Activated naive CD4-positive, alpha-beta T cell treated with anti-CD3 and anti-CD28 coated beads for 36 hours (primary cell): ENCODE measurements at regions not wholly inside any gene's neighbourhood (a gene's known extent, or its start where the extent isn't known, plus 50 kb on each side); places are given as distances from the start of the nearest gene placed in this dataset.

ENCODE experiments used
- CTCF ChIA-PET: fragments of 350-600 bp; sonication (Branson Sonifier 250); formaldehyde crosslinking; loops from one replicate; lab custom pipeline; 2021; ENCODE audit warnings: antibody characterized with exemption; lab: Charles Lee
- DNase-seq: peaks from one replicate; pipeline ENCODE4 v3.0.0-alpha.2; 2020
- H3K27ac Mint-ChIP-seq: one replicate; pipeline ENCODE4 v1.8.0; 2021; ENCODE audit warnings: mild to moderate bottlenecking, mixed read lengths
- H3K27me3 Mint-ChIP-seq: one replicate; pipeline ENCODE4 v1.8.0; 2021; ENCODE audit warnings: low read depth, mixed read lengths
- H3K36me3 Mint-ChIP-seq: one replicate; pipeline ENCODE4 v1.8.0; 2021; ENCODE audit warnings: low read depth, mixed read lengths
- H3K4me1 Mint-ChIP-seq: one replicate; pipeline ENCODE4 v1.8.0; 2021; ENCODE audit warnings: low read depth, mixed read lengths
- H3K4me3 Mint-ChIP-seq: one replicate; pipeline ENCODE4 v1.8.0; 2021; ENCODE audit warnings: mild to moderate bottlenecking, moderate library complexity, mixed read lengths
- H3K9me3 Mint-ChIP-seq: one replicate; pipeline ENCODE4 v1.8.0; 2021; ENCODE audit warnings: mixed read lengths
- intact Hi-C: fragments of 100-400 bp; cut with micrococcal nuclease; formaldehyde crosslinking; loops from one replicate; pipeline ENCODE4 v1.15.1; 2023

DNA sequence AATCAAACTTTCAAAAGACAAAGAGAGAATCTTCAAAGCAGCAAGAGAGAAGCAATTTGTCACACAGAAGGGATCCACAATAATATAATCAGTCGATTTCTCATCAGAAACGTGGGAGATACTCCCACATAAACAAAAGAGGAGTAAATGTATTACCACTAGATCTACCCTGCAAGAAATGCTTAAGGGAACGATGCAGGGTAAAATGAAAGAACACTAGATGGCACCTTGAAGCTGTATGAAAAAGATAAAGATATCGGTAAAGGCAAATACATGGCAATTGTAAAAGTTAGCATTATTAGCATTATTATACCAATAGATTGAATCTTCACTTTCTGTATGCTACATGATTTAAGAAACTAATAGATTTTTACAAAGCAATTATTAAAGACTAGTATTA is 677.0 kb downstream of the SUCLG1 start:
- Mint-ChIP-seq H3K36me3 (no peaks in the 10 kb centered on the region), H3K4me3 (no peak overlapping the region), H3K4me1 (no peaks in the 10 kb centered on the region), H3K27me3 (no peaks in the 10 kb centered on the region), H3K27ac (no peak overlapping the region), H3K9me3 (peaks cover 6% of the 10 kb centered on the region)
- DNase-seq = no peak
- CTCF ChIA-PET = interaction anchor here (0.7 kb wide), 1 partner anchor 86 kb away, joined by 3 read pairs; no protein-coding TSS in a partner anchor
- intact Hi-C loops = no loop called here

DNA sequence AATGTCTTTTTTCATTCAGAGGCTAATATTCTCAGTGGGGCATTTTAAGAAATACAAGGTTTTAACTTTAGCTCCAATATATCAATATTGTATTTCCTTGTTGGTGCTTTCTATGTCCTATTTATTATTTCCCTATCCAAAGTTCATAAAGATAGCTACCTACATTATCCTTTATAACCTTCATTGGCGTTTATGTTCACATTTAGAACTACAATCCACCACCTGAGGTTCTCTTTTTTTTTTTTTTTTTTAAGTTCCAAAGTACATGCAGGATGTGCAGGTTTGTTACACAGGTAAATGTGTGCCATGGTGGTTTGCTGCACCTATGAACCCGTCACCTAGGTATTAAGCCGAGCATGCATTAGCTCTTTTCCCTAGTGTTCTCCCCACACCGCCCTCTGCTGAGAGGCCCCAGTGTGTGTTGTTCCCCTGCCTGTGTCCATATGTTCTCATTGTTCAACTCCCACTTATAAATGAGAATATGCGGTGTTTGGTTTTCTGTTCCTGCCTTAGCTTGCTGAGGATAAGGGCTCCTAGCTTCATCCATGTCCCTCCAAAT is 694.6 kb downstream of the SUCLG1 start:
- CTCF ChIA-PET = interaction anchor here (0.6 kb wide), 1 partner anchor 806 kb away, joined by 4 read pairs; no protein-coding TSS in a partner anchor
- no peaks in the 10 kb centered on the region for H3K4me1 Mint-ChIP-seq
- no peak for DNase-seq
- peaks cover 16% of the 10 kb centered on the region for H3K9me3 Mint-ChIP-seq
- H3K36me3 Mint-ChIP-seq = peaks cover 4% of the 10 kb centered on the region
- no peak overlapping the region for H3K27ac Mint-ChIP-seq
- intact Hi-C loops = no loop called here
- H3K27me3 Mint-ChIP-seq = no peaks in the 10 kb centered on the region
- no peak overlapping the region for H3K4me3 Mint-ChIP-seq

DNA sequence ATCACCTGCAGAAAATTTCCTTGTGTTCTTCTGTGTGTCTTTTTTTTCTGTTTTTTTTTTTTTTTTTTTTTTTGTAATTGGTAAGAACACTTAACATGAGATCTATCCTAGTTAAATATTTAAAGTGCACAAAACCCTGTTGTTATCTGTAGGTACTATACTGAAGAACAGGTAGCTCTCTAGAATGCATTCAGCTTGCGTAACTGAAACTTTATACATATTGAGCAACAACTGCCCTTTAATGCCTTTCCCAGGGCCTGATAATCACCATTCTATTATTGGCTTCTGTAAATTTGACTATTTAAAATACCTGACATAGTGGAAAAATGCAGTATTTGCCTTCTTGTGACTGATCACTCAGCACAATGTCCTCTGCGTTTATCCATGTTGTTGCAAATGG is 701.8 kb downstream of the SUCLG1 start:
- peaks cover 10% of the 10 kb centered on the region for H3K9me3 Mint-ChIP-seq
- no peak for DNase-seq
- CTCF ChIA-PET = no interaction called here
- H3K36me3 Mint-ChIP-seq = no peaks in the 10 kb centered on the region
- H3K27me3 Mint-ChIP-seq = no peaks in the 10 kb centered on the region
- no peaks in the 10 kb centered on the region for H3K4me1 Mint-ChIP-seq
- intact Hi-C loops = no loop called here
- no peak overlapping the region for H3K4me3 Mint-ChIP-seq
- no peak overlapping the region for H3K27ac Mint-ChIP-seq

DNA sequence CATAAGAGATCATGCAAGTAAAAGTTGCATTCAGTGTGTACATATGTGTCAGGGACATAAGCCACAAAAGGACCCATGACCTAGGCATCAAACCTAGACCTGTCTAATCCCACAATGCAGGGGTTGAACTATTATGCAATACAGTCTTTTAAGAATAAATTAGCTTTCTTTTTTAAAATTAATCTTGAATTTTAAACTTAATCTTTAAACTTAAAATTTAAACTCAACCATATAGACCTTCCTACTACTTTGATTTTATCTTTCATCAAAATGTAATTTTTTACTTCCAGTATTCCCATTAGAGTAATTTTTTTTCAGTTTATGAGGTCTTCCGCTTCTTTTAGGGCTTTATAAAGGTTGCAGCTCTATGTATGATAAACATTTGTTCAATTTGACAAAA is 702.9 kb downstream of the SUCLG1 start:
- H3K27ac Mint-ChIP-seq = no peak overlapping the region
- no peaks in the 10 kb centered on the region for H3K36me3 Mint-ChIP-seq
- H3K27me3 Mint-ChIP-seq = no peaks in the 10 kb centered on the region
- intact Hi-C loops = no loop called here
- H3K9me3 Mint-ChIP-seq = peaks cover 10% of the 10 kb centered on the region
- no peaks in the 10 kb centered on the region for H3K4me1 Mint-ChIP-seq
- no peak for DNase-seq
- CTCF ChIA-PET = no interaction called here
- no peak overlapping the region for H3K4me3 Mint-ChIP-seq

DNA sequence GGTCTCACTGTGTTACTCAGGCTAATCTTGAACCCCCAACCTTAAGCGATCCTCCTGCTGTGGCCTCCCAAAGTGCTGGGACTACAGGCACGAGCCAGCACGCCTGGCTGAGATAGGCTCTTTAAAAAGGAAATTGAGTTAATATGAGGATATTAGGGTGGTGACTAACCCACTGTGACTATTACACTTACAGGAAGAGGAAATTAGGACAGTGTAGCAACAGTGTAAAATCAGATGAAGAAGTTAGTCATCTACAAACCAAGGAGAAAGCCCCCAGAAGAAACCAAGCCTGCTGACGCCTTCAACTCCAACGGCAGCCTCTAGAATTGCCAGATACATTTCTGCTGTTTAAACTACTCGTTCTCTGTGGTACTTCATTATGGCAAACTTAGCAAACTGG is 711.9 kb downstream of the SUCLG1 start:
- DNase-seq = no peak
- H3K9me3 Mint-ChIP-seq = no peaks in the 10 kb centered on the region
- intact Hi-C loops = no loop called here
- no peak overlapping the region for H3K27ac Mint-ChIP-seq
- CTCF ChIA-PET = no interaction called here
- no peak overlapping the region for H3K4me3 Mint-ChIP-seq
- H3K27me3 Mint-ChIP-seq = no peaks in the 10 kb centered on the region
- H3K36me3 Mint-ChIP-seq = no peaks in the 10 kb centered on the region
- H3K4me1 Mint-ChIP-seq = no peaks in the 10 kb centered on the region

DNA sequence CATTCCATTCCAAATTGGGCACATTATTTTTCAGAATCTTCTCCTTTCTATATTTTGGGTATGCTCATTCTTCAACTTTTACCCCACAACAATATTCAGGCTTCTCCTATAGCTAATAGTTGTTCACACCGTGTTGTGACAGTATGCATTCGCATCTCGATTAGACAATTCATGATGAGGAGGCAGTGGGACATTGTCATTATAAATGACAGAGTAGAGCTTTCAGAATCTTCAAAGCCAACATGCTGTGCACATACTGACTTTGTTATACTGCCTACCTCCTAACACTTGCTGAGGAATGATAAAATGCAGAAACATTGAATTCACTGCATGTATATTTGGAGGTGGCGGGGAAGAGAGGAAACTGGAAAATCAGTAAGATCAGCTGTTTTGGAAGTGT is 714.2 kb downstream of the SUCLG1 start:
- no peak overlapping the region for H3K4me3 Mint-ChIP-seq
- no peaks in the 10 kb centered on the region for H3K4me1 Mint-ChIP-seq
- CTCF ChIA-PET = no interaction called here
- intact Hi-C loops = no loop called here
- peaks cover 13% of the 10 kb centered on the region for H3K9me3 Mint-ChIP-seq
- no peak for DNase-seq
- no peak overlapping the region for H3K27ac Mint-ChIP-seq
- peaks cover 1% of the 10 kb centered on the region for H3K36me3 Mint-ChIP-seq
- no peaks in the 10 kb centered on the region for H3K27me3 Mint-ChIP-seq

DNA sequence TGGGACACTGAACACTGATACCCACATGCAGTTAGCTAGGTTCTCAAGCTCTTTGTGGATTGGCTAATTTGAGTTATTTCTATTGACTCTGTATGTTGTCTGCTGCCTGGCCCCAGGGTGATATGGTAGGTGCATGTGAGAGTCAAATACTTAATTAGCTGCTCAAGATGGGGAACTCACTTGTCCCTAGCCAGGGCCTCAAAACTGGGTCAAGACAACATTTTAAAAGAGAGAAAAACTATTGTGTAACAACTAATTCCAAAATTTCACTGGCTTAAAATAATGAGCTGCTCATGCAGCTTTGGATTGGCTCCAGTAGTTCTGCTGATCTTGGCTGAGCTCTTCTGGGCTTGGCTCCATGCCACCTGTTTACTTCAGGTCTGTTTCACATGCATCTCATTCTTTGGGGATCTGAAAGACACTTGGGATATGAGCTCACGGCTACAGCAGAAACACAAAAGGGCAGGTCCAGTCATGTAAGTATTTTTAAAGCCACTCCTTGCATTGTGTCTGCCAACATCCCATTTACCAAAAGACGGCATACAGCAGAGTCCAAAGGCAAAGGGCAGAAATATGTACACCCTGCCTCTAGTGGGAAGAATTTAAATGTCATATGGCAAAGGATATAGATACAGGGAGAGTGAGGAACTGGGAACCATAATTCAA is 716.8 kb downstream of the SUCLG1 start:
- CTCF ChIA-PET = interaction anchor here (0.7 kb wide), 1 partner anchor 288 kb away, joined by 3 read pairs; no protein-coding TSS in a partner anchor
- intact Hi-C loops = no loop called here
- Mint-ChIP-seq H3K9me3 (peaks cover 17% of the 10 kb centered on the region), H3K27ac (no peak overlapping the region), H3K4me1 (no peaks in the 10 kb centered on the region), H3K27me3 (no peaks in the 10 kb centered on the region), H3K36me3 (peaks cover 1% of the 10 kb centered on the region), H3K4me3 (no peak overlapping the region)
- DNase-seq = no peak

DNA sequence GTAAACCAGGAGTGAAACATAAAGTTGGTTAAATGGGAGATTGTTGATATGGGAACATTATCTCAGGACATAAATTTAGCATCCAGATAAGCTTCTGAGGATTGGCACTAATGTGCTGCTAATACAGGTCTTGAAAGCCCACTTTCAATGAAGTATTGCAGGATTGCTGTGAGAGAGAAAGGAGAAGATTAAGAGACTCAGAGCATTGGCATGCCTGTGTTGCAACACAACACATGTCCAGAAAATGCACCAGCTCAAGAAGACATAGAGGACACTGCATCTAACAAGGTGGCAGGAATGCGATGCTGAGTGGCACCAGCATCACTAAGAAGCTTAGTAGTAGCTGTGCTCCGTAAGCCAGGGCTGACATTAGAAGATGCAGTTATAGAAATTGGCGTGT is 728.9 kb downstream of the SUCLG1 start:
- CTCF ChIA-PET = no interaction called here
- no peak overlapping the region for H3K27ac Mint-ChIP-seq
- H3K4me3 Mint-ChIP-seq = no peak overlapping the region
- DNase-seq = no peak
- no peaks in the 10 kb centered on the region for H3K4me1 Mint-ChIP-seq
- H3K27me3 Mint-ChIP-seq = peaks cover 2% of the 10 kb centered on the region
- intact Hi-C loops = no loop called here
- no peaks in the 10 kb centered on the region for H3K36me3 Mint-ChIP-seq
- no peaks in the 10 kb centered on the region for H3K9me3 Mint-ChIP-seq

DNA sequence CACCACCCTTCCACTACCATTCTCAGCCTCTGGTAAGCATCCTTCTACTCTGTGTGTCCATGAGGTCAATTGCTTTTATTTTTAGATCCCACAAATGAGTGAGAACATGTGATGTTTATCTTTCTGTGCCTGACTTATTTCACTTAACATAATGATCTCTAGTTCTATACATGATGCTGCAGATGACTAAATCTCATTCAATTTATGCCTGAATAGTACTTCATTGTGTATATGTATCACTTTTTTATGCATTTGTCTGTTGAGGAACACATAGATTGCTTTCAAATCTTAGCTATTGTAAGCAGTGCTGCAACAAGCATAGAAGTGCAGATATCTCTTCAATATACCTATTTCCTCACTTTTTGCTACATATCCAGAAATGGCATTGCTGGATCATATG is 733.3 kb downstream of the SUCLG1 start:
- intact Hi-C loops = no loop called here
- Mint-ChIP-seq H3K4me3 (no peak overlapping the region), H3K36me3 (no peaks in the 10 kb centered on the region), H3K27ac (no peak overlapping the region), H3K9me3 (no peaks in the 10 kb centered on the region), H3K27me3 (peaks cover 2% of the 10 kb centered on the region), H3K4me1 (no peaks in the 10 kb centered on the region)
- CTCF ChIA-PET = no interaction called here
- no peak for DNase-seq

DNA sequence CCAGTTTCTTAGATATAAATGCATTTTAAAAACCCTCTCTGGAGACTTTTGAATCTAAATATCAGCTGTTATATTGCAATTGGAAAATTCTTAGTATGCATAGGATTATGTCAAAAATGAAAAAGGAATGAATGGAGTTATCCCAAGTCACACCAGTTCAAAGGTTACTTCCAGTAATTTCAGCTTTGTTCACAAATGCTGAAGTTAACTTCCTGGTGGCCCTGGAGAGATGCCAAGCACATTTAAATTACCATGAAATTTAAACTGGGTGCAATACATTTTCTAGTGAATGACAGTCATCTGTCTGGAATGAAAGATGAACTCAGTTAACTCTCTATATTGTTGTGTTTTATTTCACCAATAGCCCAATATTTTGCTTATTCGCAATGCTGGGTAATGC is 753.9 kb downstream of the SUCLG1 start:
- H3K4me1 Mint-ChIP-seq = no peaks in the 10 kb centered on the region
- no peaks in the 10 kb centered on the region for H3K27me3 Mint-ChIP-seq
- CTCF ChIA-PET = no interaction called here
- no peaks in the 10 kb centered on the region for H3K36me3 Mint-ChIP-seq
- H3K4me3 Mint-ChIP-seq = no peak overlapping the region
- H3K9me3 Mint-ChIP-seq = peaks cover 9% of the 10 kb centered on the region
- intact Hi-C loops = no loop called here
- no peak for DNase-seq
- H3K27ac Mint-ChIP-seq = no peak overlapping the region

DNA sequence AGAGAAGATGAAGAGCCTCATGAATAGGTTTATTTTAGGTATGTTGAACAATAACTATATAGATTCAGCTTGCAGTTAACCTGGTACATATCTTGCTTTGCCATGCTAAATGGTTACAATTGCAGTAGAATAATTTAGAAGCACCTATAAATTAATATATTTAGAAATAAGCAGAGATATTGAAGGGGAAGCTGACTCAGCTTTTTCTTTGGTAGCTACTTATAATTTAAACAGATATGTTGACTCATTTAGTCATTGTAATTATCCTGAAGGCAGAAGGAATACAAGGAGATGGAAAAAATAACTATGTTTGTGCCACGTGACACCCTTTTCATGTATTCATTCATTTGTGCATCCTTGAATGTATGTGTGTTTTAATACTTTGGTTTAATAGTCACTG is 755.5 kb downstream of the SUCLG1 start:
- Mint-ChIP-seq H3K9me3 (peaks cover 7% of the 10 kb centered on the region), H3K4me1 (no peaks in the 10 kb centered on the region), H3K4me3 (no peak overlapping the region), H3K27ac (no peak overlapping the region), H3K36me3 (no peaks in the 10 kb centered on the region), H3K27me3 (no peaks in the 10 kb centered on the region)
- DNase-seq = no peak
- CTCF ChIA-PET = no interaction called here
- intact Hi-C loops = no loop called here

DNA sequence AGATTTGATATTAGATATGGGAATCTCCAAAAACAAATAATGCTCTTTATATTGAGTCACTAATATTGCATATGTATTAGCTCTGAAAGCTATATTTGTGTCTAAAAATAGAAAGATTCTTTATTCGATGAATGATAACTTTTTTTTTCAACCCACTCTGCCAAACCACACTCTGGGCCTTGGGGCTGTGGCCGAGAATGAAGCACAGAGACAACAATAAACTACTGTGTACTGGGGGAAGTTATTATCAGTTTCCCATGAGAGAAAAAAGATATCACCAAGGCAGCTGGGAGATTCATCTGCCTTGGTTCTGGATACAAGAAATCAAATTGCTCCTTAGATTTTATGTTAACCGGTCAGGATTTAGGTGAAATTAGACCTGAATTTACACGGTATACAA is 762.2 kb downstream of the SUCLG1 start:
- no peaks in the 10 kb centered on the region for H3K4me1 Mint-ChIP-seq
- H3K36me3 Mint-ChIP-seq = no peaks in the 10 kb centered on the region
- no peaks in the 10 kb centered on the region for H3K27me3 Mint-ChIP-seq
- CTCF ChIA-PET = interaction anchor here (0.7 kb wide), 1 partner anchor 1133 kb away, joined by 3 read pairs; no protein-coding TSS in a partner anchor
- H3K9me3 Mint-ChIP-seq = peaks cover 2% of the 10 kb centered on the region
- DNase-seq = no peak
- H3K27ac Mint-ChIP-seq = no peak overlapping the region
- intact Hi-C loops = no loop called here
- no peak overlapping the region for H3K4me3 Mint-ChIP-seq

DNA sequence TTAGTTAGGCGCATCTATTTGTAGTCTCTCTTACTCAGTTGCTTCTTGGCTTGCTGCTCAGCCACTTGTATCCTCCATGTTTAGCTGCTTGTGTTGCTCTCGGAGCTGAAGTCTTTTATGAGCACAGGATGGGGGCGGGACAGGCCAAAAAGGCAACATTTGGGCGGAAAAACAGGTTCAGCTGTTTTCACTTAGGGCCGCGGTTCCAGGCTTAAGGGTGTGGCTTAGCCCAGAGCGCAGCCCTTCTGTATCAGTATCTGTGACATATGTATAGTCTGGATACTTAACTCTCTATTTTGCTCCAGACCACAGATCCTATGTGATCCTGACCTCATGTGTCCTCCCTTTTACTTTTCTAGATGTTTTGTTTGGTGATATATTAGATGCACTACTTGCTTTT is 763.5 kb downstream of the SUCLG1 start:
- CTCF ChIA-PET = interaction anchor here (0.6 kb wide), 1 partner anchor 87 kb away, joined by 3 read pairs; no protein-coding TSS in a partner anchor
- Mint-ChIP-seq H3K27me3 (no peaks in the 10 kb centered on the region), H3K27ac (no peak overlapping the region), H3K36me3 (no peaks in the 10 kb centered on the region), H3K4me3 (no peak overlapping the region), H3K4me1 (no peaks in the 10 kb centered on the region), H3K9me3 (peaks cover 2% of the 10 kb centered on the region)
- no peak for DNase-seq
- intact Hi-C loops = no loop called here
